Vagina (tissue), 2 donors: ENCODE measurements at regions not wholly inside any gene's neighbourhood (a gene's known extent, or its start where the extent isn't known, plus 50 kb on each side); places are given as distances from the start of the nearest gene placed in this dataset.

Source experiments
- CTCF ChIP-seq, 3 experiments: fragments of 450-650 bp in 2 of 3; fragments of 200-600 bp in 1 of 3; sonication (generic) in 1 of 3; IDR thresholded peaks; one replicate each; pipeline ENCODE4 v1.5.1; 2017 to 2019; ENCODE audit warnings: antibody characterized with exemption in 3 of 3, mild to moderate bottlenecking in 2 of 3, moderate library complexity in 2 of 3
- POLR2A ChIP-seq, 2 donors: fragments of 450-650 bp; IDR thresholded peaks; one replicate each; pipeline ENCODE4 v1.6.1; 2017; ENCODE audit warnings: antibody characterized with exemption in 2 of 2, mild to moderate bottlenecking in 2 of 2, moderate library complexity in 2 of 2

- no peak for TF ChIP-seq CTCF (IDR thresholded peaks at IDR 0.05)
- TF ChIP-seq POLR2A (IDR thresholded peaks at IDR 0.05), result no peak
Observed at GRCh38 chr3:95002438-95003046, 939.7 kb downstream of the NSUN3 start.
